Muscle layer of duodenum (tissue), 2 donors: ENCODE measurements at regions not wholly inside any gene's neighbourhood (a gene's known extent, or its start where the extent isn't known, plus 50 kb on each side); places are given as distances from the start of the nearest gene placed in this dataset.

ENCODE experiments used
- H3K27ac ChIP-seq: one replicate; pipeline ENCODE4 v1.7.0; 2013; ENCODE audit warnings: mild to moderate bottlenecking, low read length
- H3K27me3 ChIP-seq: one replicate; pipeline ENCODE4 v1.7.0; 2013; ENCODE audit warnings: low read depth, mild to moderate bottlenecking, control low read depth, low read length
- H3K36me3 ChIP-seq, 2 donors: one replicate each; pipeline ENCODE4 v1.7.0; 2013; ENCODE audit warnings: low read length in 2 of 2, control low read depth in 1 of 2, mild to moderate bottlenecking in 1 of 2; ENCODE audit not compliant: insufficient read depth in 2 of 2, control insufficient read depth in 1 of 2
- H3K4me1 ChIP-seq, 2 donors: one replicate each; pipeline ENCODE4 v1.7.0; 2013; ENCODE audit warnings: low read length in 2 of 2, mild to moderate bottlenecking in 2 of 2, control low read depth in 1 of 2, moderate library complexity in 1 of 2; ENCODE audit not compliant: insufficient read depth in 2 of 2, control insufficient read depth in 1 of 2
- H3K4me3 ChIP-seq, 2 donors: one replicate each; pipeline ENCODE4 v1.7.0; 2013; ENCODE audit warnings: low read length in 2 of 2, low read depth in 1 of 2, mild to moderate bottlenecking in 1 of 2
- H3K9me3 ChIP-seq, 2 donors: one replicate each; pipeline ENCODE4 v1.7.0; 2013; ENCODE audit warnings: low read length in 2 of 2, control low read depth in 1 of 2, mild to moderate bottlenecking in 1 of 2; ENCODE audit not compliant: control insufficient read depth in 1 of 2
- donor health status: healthy.

DNA sequence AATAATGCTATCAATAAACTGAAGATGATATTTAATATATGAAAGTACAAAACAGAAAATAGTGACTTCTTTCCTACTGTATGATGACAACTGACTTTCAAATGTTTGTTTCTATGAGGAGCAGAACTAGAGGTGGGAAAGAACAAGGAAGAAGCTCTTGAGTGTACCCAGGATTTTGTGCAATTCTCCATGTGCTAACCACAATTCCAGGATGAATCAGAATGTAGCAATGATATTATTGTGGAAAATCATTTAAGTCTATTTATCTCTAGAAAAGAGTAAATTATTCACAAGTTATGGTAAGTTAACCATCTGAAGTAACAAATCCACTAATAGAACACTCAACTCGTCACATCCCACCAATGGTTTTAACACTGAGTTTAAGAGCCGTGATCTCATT, 324.1 kb upstream of the EMCN start:
- no peaks in the 10 kb centered on the region for H3K36me3 ChIP-seq
- no peaks in the 10 kb centered on the region for H3K4me1 ChIP-seq
- no peak overlapping the region for H3K27ac ChIP-seq
- H3K4me3 ChIP-seq = no peak overlapping the region
- H3K9me3 ChIP-seq = no peaks in the 10 kb centered on the region
- H3K27me3 ChIP-seq = no peaks in the 10 kb centered on the region

DNA sequence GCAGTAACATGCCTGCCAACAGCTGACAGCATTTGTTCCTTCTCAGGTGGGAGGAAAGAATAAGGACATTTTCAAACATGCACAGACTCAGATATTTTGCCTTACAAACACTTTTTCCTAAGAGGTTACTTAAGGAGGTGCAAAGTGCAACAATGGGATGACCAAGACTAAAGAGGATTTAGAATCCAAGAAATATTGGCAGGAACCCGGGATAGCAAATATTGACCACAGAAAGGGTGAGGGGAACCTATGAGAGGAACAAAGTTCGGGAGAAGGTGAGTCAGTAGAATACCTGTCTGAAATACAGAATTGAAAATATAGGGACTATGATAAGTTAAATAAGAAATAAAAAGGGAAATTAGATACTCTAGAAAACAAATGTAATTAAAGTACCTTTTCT, 321.9 kb upstream of the EMCN start:
- no peak overlapping the region for H3K27ac ChIP-seq
- H3K27me3 ChIP-seq = no peaks in the 10 kb centered on the region
- no peaks in the 10 kb centered on the region for H3K4me1 ChIP-seq
- no peaks in the 10 kb centered on the region for H3K9me3 ChIP-seq
- no peaks in the 10 kb centered on the region for H3K36me3 ChIP-seq
- no peak overlapping the region for H3K4me3 ChIP-seq

- H3K4me3 ChIP-seq = no peak overlapping the region
- no peaks in the 10 kb centered on the region for H3K9me3 ChIP-seq
- no peaks in the 10 kb centered on the region for H3K36me3 ChIP-seq
- no peak overlapping the region for H3K27ac ChIP-seq
- H3K27me3 ChIP-seq = no peaks in the 10 kb centered on the region
- H3K4me1 ChIP-seq = peaks cover 0 to 5% of the 10 kb centered on the region in 2 donors
Measured at GRCh38 chr4:100838286-100838685, 320.5 kb upstream of the EMCN start.

DNA sequence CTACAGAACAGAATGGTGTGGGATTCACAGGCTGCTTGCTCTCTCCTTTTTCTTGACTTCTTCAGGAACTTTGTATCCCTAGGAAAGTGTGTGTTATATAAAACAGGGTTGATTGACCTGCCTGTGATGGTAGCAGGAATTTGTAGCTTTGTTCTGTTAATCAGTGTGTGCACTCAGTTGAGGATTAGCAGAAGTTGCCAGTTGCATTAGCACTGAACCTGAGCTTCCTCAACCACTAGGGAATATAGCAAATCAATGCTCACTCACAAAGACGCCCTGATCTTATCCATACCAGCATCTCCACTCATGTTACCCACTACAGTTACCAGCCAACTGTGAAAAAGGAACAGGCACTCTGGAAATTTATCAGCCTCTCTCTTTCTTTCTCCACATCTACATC, 319.1 kb upstream of the EMCN start:
- Histone ChIP-seq H3K27me3 (no peaks in the 10 kb centered on the region), H3K27ac (no peak overlapping the region), H3K4me3 (no peak overlapping the region), H3K36me3 (no peaks in the 10 kb centered on the region), H3K9me3 (no peaks in the 10 kb centered on the region), H3K4me1 (peaks cover 0 to 5% of the 10 kb centered on the region in 2 donors)

- Histone ChIP-seq H3K4me1 (peaks cover 0 to 5% of the 10 kb centered on the region in 2 donors), H3K9me3 (no peaks in the 10 kb centered on the region), H3K36me3 (no peaks in the 10 kb centered on the region), H3K4me3 (no peak overlapping the region), H3K27ac (no peak overlapping the region), H3K27me3 (no peaks in the 10 kb centered on the region)
Measured at GRCh38 chr4:100834616-100835015, 316.8 kb upstream of the EMCN start.

DNA sequence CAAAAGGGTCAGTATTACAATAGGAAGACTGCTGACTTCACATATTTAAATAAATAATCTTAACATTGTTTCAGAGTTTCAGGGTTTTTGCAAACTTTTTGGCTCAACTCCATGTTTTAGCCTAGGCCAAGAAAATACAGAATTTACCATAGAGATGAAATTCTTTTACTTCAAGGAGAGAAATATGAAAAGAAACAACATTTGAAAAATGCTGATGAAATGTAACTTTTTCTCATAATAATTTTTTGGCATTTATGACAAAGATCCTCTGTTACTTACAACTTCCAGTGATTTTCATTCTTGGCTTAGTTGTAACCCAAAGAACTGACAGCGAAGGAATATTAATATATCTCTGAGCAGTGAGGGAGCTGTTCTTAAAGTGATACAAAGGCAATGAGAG, 316.1 kb upstream of the EMCN start:
- H3K4me1 ChIP-seq = peaks cover 0 to 5% of the 10 kb centered on the region in 2 donors
- H3K27ac ChIP-seq = no peak overlapping the region
- no peaks in the 10 kb centered on the region for H3K36me3 ChIP-seq
- no peak overlapping the region for H3K4me3 ChIP-seq
- H3K27me3 ChIP-seq = no peaks in the 10 kb centered on the region
- no peaks in the 10 kb centered on the region for H3K9me3 ChIP-seq

GRCh38 chr4:100828986-100829685, 311.3 kb upstream of the EMCN start:
- H3K27ac ChIP-seq = no peak overlapping the region
- H3K4me3 ChIP-seq = no peak overlapping the region
- no peaks in the 10 kb centered on the region for H3K27me3 ChIP-seq
- no peaks in the 10 kb centered on the region for H3K36me3 ChIP-seq
- no peaks in the 10 kb centered on the region for H3K9me3 ChIP-seq
- peaks cover 0 to under 1% of the 10 kb centered on the region in 2 donors for H3K4me1 ChIP-seq

GRCh38 chr4:100828364-100828763, 310.5 kb upstream of the EMCN start:
- H3K27me3 ChIP-seq = no peaks in the 10 kb centered on the region
- no peak overlapping the region for H3K27ac ChIP-seq
- H3K9me3 ChIP-seq = no peaks in the 10 kb centered on the region
- no peaks in the 10 kb centered on the region for H3K4me1 ChIP-seq
- H3K36me3 ChIP-seq = no peaks in the 10 kb centered on the region
- no peak overlapping the region for H3K4me3 ChIP-seq

GRCh38 chr4:100827756-100828155, 309.9 kb upstream of the EMCN start:
- no peaks in the 10 kb centered on the region for H3K27me3 ChIP-seq
- H3K27ac ChIP-seq = no peak overlapping the region
- H3K9me3 ChIP-seq = no peaks in the 10 kb centered on the region
- H3K36me3 ChIP-seq = no peaks in the 10 kb centered on the region
- H3K4me3 ChIP-seq = no peak overlapping the region
- H3K4me1 ChIP-seq = no peaks in the 10 kb centered on the region

GRCh38 chr4:100826808-100827548, 309.2 kb upstream of the EMCN start:
- Histone ChIP-seq H3K27ac (no peak overlapping the region), H3K4me3 (no peak overlapping the region), H3K36me3 (no peaks in the 10 kb centered on the region), H3K9me3 (no peaks in the 10 kb centered on the region), H3K27me3 (no peaks in the 10 kb centered on the region), H3K4me1 (no peaks in the 10 kb centered on the region)

- H3K27me3 ChIP-seq = no peaks in the 10 kb centered on the region
- H3K27ac ChIP-seq = no peak overlapping the region
- H3K4me3 ChIP-seq = no peak overlapping the region
- H3K4me1 ChIP-seq = no peaks in the 10 kb centered on the region
- H3K9me3 ChIP-seq = no peaks in the 10 kb centered on the region
- no peaks in the 10 kb centered on the region for H3K36me3 ChIP-seq
Measured at GRCh38 chr4:100826067-100826466, 308.2 kb upstream of the EMCN start.

GRCh38 chr4:100823993-100824323, 306.1 kb upstream of the EMCN start:
- Histone ChIP-seq H3K9me3 (no peaks in the 10 kb centered on the region), H3K27ac (no peak overlapping the region), H3K36me3 (no peaks in the 10 kb centered on the region), H3K4me3 (no peak overlapping the region), H3K4me1 (no peaks in the 10 kb centered on the region), H3K27me3 (no peaks in the 10 kb centered on the region)
